Thoracic aorta (tissue), 2 donors: ENCODE measurements at regions not wholly inside any gene's neighbourhood (a gene's known extent, or its start where the extent isn't known, plus 50 kb on each side); places are given as distances from the start of the nearest gene placed in this dataset.

Experiments
- ATAC-seq: fragments of 150-250 bp; one replicate; pipeline ENCODE4 v1.8.0; 2017; ENCODE audit warnings: low read depth; ENCODE audit not compliant: insufficient number of reproducible peaks, low FRiP score
- DNase-seq: peaks from one replicate; pipeline ENCODE4 v3.0.0-alpha.2; 2020; ENCODE audit warnings: low spot score
- H3K27ac ChIP-seq, 2 donors: fragments of 200-600 bp; sonication (generic); 1 replicate in 1 of 2; 2 replicates in 1 of 2; pipeline ENCODE4 v1.5.1; 2016; ENCODE audit warnings: mild to moderate bottlenecking in 2 of 2, moderate library complexity in 2 of 2
- H3K27me3 ChIP-seq: fragments of 200-600 bp; sonication (generic); replicated peaks from 2 replicates; pipeline ENCODE4 v1.6.0; 2016; ENCODE audit warnings: mild to moderate bottlenecking; ENCODE audit not compliant: insufficient read depth
- H3K36me3 ChIP-seq: fragments of 200-600 bp; sonication (generic); one replicate; pipeline ENCODE4 v1.5.1; 2016
- H3K4me1 ChIP-seq, 2 donors: fragments of 200-600 bp; sonication (generic); 1 replicate in 1 of 2; 2 replicates in 1 of 2; pipeline versions ENCODE4 v1.5.1 to v1.6.0; 2016; ENCODE audit warnings: low read depth in 2 of 2, mild to moderate bottlenecking in 1 of 2; ENCODE audit not compliant: control insufficient read depth in 1 of 2
- H3K4me3 ChIP-seq: fragments of 200-600 bp; sonication (generic); 2 replicates; pipeline ENCODE4 v1.5.1; 2016; ENCODE audit warnings: mild to moderate bottlenecking
- H3K9me3 ChIP-seq: fragments of 200-600 bp; sonication (generic); 2 replicates; pipeline ENCODE4 v1.5.1; 2016
- TF ChIP-seq, protein P1 (sequence below): fragments of 200-600 bp; sonication (generic); IDR thresholded peaks from one replicate; pipeline ENCODE4 v1.5.1; 2019; ENCODE audit warnings: antibody characterized with exemption

DNA sequence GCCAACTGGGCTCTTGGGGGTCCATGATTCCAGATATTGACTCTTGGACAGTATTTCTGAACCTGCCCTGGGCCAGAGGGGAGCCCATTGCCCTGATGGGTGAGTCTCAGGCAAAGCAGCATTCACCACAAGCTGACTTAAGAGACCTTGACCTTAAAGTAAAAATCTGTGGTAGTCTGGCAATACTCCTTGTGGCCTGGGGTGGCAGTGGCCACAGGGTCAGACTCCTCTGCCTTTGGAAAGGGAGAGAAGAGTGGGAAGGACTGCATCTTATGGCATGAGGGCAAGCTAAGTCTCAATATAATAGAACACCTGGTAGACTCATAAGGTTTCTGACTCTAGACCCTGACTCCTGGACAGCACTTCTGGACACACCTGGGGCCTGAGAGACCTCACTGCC, 340.3 kb upstream of the MAD2L1 start:
- H3K4me1 ChIP-seq, result no peaks in the 10 kb centered on the region
- TF ChIP-seq, protein P1, sequence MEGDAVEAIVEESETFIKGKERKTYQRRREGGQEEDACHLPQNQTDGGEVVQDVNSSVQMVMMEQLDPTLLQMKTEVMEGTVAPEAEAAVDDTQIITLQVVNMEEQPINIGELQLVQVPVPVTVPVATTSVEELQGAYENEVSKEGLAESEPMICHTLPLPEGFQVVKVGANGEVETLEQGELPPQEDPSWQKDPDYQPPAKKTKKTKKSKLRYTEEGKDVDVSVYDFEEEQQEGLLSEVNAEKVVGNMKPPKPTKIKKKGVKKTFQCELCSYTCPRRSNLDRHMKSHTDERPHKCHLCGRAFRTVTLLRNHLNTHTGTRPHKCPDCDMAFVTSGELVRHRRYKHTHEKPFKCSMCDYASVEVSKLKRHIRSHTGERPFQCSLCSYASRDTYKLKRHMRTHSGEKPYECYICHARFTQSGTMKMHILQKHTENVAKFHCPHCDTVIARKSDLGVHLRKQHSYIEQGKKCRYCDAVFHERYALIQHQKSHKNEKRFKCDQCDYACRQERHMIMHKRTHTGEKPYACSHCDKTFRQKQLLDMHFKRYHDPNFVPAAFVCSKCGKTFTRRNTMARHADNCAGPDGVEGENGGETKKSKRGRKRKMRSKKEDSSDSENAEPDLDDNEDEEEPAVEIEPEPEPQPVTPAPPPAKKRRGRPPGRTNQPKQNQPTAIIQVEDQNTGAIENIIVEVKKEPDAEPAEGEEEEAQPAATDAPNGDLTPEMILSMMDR, result no peak

DNA sequence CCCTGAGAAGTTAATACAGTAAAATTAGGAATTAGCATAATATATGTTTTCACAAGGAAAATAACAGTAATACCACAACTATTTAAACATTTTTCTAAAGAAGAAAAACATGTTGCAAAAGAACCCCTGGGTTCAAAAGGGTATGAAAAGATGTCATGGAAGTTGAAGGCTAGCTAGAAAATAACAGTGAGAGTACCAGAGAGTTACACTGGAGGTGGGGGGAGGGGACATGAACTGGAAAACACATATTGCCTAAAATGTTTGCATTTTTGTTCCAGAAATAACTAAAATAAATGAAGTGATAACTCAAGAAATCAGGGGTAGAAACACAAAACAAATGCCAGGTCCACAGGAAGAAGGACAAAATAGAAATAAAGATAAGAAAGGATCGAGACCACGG, 336.6 kb upstream of the MAD2L1 start:
- no peak overlapping the region for H3K4me3 ChIP-seq
- no peaks in the 10 kb centered on the region for H3K4me1 ChIP-seq
- no peaks in the 10 kb centered on the region for H3K36me3 ChIP-seq
- no peak for ATAC-seq
- H3K9me3 ChIP-seq, result no peaks in the 10 kb centered on the region
- no peak for DNase-seq
- no peak overlapping the region for H3K27ac ChIP-seq
- TF ChIP-seq, protein P1, result no peak
- H3K27me3 ChIP-seq, result no peaks in the 10 kb centered on the region

More for the DNA sequence above, 340.3 kb upstream of the MAD2L1 start:
- ATAC-seq (no peak), DNase-seq (no peak)
- H3K9me3 ChIP-seq, result peaks cover 5% of the 10 kb centered on the region
- H3K27ac ChIP-seq, result no peak overlapping the region
- no peaks in the 10 kb centered on the region for H3K36me3 ChIP-seq
- no peak overlapping the region for H3K4me3 ChIP-seq
- no peaks in the 10 kb centered on the region for H3K27me3 ChIP-seq

DNA sequence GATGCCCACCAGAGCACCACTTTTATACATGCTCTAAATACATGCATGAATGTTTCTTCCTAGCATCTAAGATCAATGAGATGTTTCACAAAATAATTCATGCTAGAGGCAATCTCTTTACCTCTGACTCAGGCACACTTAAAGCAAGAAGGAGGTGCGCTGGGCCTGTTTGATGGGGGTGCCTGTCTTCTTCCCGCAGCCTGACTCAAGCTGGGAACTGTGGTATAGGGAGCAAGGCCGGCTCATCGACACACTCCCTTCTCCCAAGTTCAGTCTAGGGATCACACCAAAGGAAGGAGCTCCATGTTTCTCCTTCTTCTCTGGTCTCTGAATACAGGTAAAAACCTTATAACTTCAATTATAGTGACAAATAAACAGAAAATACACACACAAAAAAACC, 333.8 kb upstream of the MAD2L1 start:
- DNase-seq, result no peak

DNA sequence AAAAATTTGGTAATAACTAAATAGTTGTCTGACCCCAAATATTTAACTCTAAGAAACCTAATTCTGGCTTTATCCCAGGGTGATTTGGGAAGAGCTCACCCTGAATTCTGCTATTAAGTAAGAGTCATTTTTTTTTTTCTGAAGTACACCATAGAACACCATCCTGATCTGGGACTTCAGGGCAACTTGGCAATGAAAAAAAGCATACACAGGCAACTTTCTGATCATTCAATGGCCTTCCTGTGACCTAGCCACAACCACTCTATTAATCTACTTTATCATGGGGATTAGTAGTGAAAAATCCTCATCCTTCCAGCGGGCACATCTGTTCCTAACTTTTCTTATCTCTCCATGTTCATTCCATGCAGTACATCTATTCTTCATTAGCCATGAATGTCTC, 333.2 kb upstream of the MAD2L1 start:
- no peaks in the 10 kb centered on the region for H3K9me3 ChIP-seq
- DNase-seq (no peak), ATAC-seq (no peak)
- no peaks in the 10 kb centered on the region for H3K36me3 ChIP-seq
- TF ChIP-seq, protein P1, result no peak
- no peaks in the 10 kb centered on the region for H3K4me1 ChIP-seq
- H3K27me3 ChIP-seq, result no peaks in the 10 kb centered on the region
- H3K27ac ChIP-seq, result no peak overlapping the region
- no peak overlapping the region for H3K4me3 ChIP-seq

More for the DNA sequence above, 333.8 kb upstream of the MAD2L1 start:
- H3K9me3 ChIP-seq, result no peaks in the 10 kb centered on the region
- no peak for ATAC-seq
- H3K4me3 ChIP-seq, result no peak overlapping the region
- H3K27ac ChIP-seq, result no peak overlapping the region
- no peaks in the 10 kb centered on the region for H3K27me3 ChIP-seq
- no peaks in the 10 kb centered on the region for H3K4me1 ChIP-seq
- H3K36me3 ChIP-seq, result no peaks in the 10 kb centered on the region
- TF ChIP-seq, protein P1, result no peak

DNA sequence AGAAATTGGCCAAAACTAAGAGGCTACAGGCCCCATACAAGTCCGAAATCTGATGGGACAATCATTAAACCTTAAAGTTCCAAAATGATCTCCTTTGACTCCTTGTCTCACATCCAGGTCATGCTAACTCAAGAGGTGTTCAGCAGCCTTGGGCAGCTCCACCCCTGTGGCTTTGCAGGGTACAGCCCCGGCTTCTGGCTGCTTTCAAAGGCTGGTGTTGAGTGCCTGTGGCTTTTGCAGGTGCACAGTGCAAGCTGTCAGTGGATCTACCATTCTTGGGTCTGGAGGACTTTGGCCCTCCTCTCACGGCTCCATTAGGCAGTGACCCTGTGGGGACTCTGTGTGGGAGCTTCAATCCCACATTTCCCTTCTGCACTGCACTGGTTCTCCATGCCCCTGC, 329.1 kb upstream of the MAD2L1 start:
- DNase-seq (no peak), ATAC-seq (no peak)
- H3K4me3 ChIP-seq, result no peak overlapping the region
- H3K27me3 ChIP-seq, result no peaks in the 10 kb centered on the region
- H3K27ac ChIP-seq, result no peak overlapping the region
- H3K36me3 ChIP-seq, result no peaks in the 10 kb centered on the region
- TF ChIP-seq, protein P1, result no peak
- no peaks in the 10 kb centered on the region for H3K9me3 ChIP-seq
- H3K4me1 ChIP-seq, result no peaks in the 10 kb centered on the region
